GM23338 (cell line): ENCODE measurements at regions not wholly inside any gene's neighbourhood (a gene's known extent, or its start where the extent isn't known, plus 50 kb on each side); places are given as distances from the start of the nearest gene placed in this dataset.

Source experiments
- ATAC-seq: fragments of 200-7000 bp; cut with Tn5 transposase; 3 replicates; pipeline ENCODE4 v1.9.1; 2020
- DNase-seq: peaks from one replicate; pipeline ENCODE4 v3.0.0-alpha.2; 2015; ENCODE audit warnings: low spot score
- H2AFZ ChIP-seq: fragments of 200-600 bp; sonication (generic); 2 replicates; pipeline ENCODE4 v1.8.0; 2016; ENCODE audit warnings: antibody characterized with exemption, mild to moderate bottlenecking, moderate library complexity
- H3F3A ChIP-seq: fragments of 200-600 bp; sonication (generic); replicated peaks from 2 replicates; pipeline ENCODE4 v1.8.0; 2017; ENCODE audit warnings: antibody characterized with exemption, mixed run types, low read depth
- H3K27ac ChIP-seq: fragments of 200-600 bp; sonication (generic); 2 replicates; pipeline ENCODE4 v1.6.1; 2016; ENCODE audit warnings: low read depth
- H3K27me3 ChIP-seq: fragments of 200-600 bp; sonication (generic); 2 replicates; pipeline ENCODE4 v1.8.0; 2016; ENCODE audit warnings: mild to moderate bottlenecking, mixed run types, moderate library complexity; ENCODE audit not compliant: insufficient read depth
- H3K36me3 ChIP-seq: fragments of 200-600 bp; sonication (generic); 2 replicates; pipeline ENCODE4 v1.8.0; 2016; ENCODE audit warnings: mild to moderate bottlenecking; ENCODE audit not compliant: insufficient read depth
- H3K4me1 ChIP-seq: fragments of 200-600 bp; sonication (generic); 2 replicates; pipeline ENCODE4 v1.8.0; 2016; ENCODE audit warnings: mild to moderate bottlenecking, moderate library complexity; ENCODE audit not compliant: insufficient read depth
- H3K4me2 ChIP-seq: fragments of 200-600 bp; sonication (generic); 2 replicates; pipeline ENCODE4 v1.7.1; 2017; ENCODE audit warnings: mixed run types
- H3K4me3 ChIP-seq: fragments of 200-600 bp; sonication (generic); 2 replicates; pipeline ENCODE4 v1.6.1; 2016; ENCODE audit warnings: mixed run types
- H3K79me2 ChIP-seq: fragments of 200-600 bp; sonication (generic); replicated peaks from 2 replicates; pipeline ENCODE4 v1.8.0; 2017; ENCODE audit warnings: mild to moderate bottlenecking; ENCODE audit not compliant: insufficient read depth
- H3K9me2 ChIP-seq: fragments of 200-600 bp; sonication (generic); 2 replicates; pipeline ENCODE4 v1.8.0; 2017; ENCODE audit not compliant: insufficient read depth
- H4K20me1 ChIP-seq: fragments of 200-600 bp; sonication (generic); replicated peaks from 2 replicates; pipeline ENCODE4 v1.8.0; 2017; ENCODE audit warnings: mild to moderate bottlenecking; ENCODE audit not compliant: insufficient read depth
- H3K27ac Mint-ChIP-seq: 2 replicates; pipeline ENCODE4 v1.8.0; 2020; ENCODE audit warnings: inconsistent platforms, mild to moderate bottlenecking, moderate library complexity, mixed read lengths
- H3K27me3 Mint-ChIP-seq: 3 replicates; pipeline ENCODE4 v1.8.0; 2022; ENCODE audit warnings: low read depth, mild to moderate bottlenecking, moderate library complexity, mixed read lengths, inconsistent platforms; ENCODE audit not compliant: insufficient read depth, poor library complexity
- H3K36me3 Mint-ChIP-seq: 3 replicates; pipeline ENCODE4 v1.8.0; 2021; ENCODE audit warnings: low read depth, mild to moderate bottlenecking, inconsistent platforms, moderate library complexity, mixed read lengths
- H3K4me1 Mint-ChIP-seq: 3 replicates; pipeline ENCODE4 v1.8.0; 2020; ENCODE audit warnings: mild to moderate bottlenecking, inconsistent platforms, mixed read lengths
- H3K4me3 Mint-ChIP-seq: 3 replicates; pipeline ENCODE4 v1.8.0; 2021; ENCODE audit warnings: moderate library complexity, mild to moderate bottlenecking, inconsistent platforms, mixed read lengths
- H3K9me3 Mint-ChIP-seq: 3 replicates; pipeline ENCODE4 v1.8.0; 2020; ENCODE audit warnings: moderate library complexity, mild to moderate bottlenecking, inconsistent platforms, mixed read lengths
- CREB1 ChIP-seq: fragments of 250-450 bp; sonication (Bioruptor Pico); IDR thresholded peaks from 2 replicates; pipeline ENCODE4 v1.5.0; 2020; ENCODE audit warnings: low read depth, mild to moderate bottlenecking, moderate library complexity
- CTCF ChIP-seq, 2 experiments: fragments of 200-600 bp in 1 of 2; sonication (generic) in 1 of 2; conservative IDR thresholded peaks; 2 replicates each; pipeline versions ENCODE4 v1.5.1 to v1.6.1; 2016 to 2017; ENCODE audit warnings: antibody characterized with exemption in 2 of 2, low read depth in 2 of 2, mild to moderate bottlenecking in 2 of 2, moderate library complexity in 1 of 2
- ETS1 ChIP-seq: IDR thresholded peaks from 2 replicates; pipeline ENCODE4 v1.6.1; 2016; ENCODE audit warnings: antibody characterized with exemption
- EZH2 ChIP-seq: fragments of 200-600 bp; sonication (generic); IDR thresholded peaks from one replicate; pipeline ENCODE4 v1.8.0; 2017; ENCODE audit warnings: antibody characterized with exemption, mild to moderate bottlenecking, low read depth; ENCODE audit not compliant: unreplicated experiment
- EZH2phosphoT487 ChIP-seq: fragments of 200-600 bp; sonication (generic); IDR thresholded peaks from one replicate; pipeline ENCODE4 v1.8.1; 2018; ENCODE audit warnings: antibody characterized with exemption; ENCODE audit not compliant: unreplicated experiment
- JUNB ChIP-seq: IDR thresholded peaks from one replicate; pipeline ENCODE4 v1.6.1; 2016; ENCODE audit warnings: antibody characterized with exemption; ENCODE audit not compliant: unreplicated experiment
- NANOG ChIP-seq: IDR thresholded peaks from 2 replicates; pipeline ENCODE4 v1.6.1; 2016; ENCODE audit warnings: antibody characterized with exemption, borderline replicate concordance
- POLR2AphosphoS5 ChIP-seq: IDR thresholded peaks from 2 replicates; pipeline ENCODE4 v1.6.1; 2016; ENCODE audit warnings: antibody characterized with exemption, low read depth
- REST ChIP-seq: IDR thresholded peaks from one replicate; pipeline ENCODE4 v1.6.1; 2018; ENCODE audit warnings: antibody characterized with exemption; ENCODE audit not compliant: unreplicated experiment
- STAT1 ChIP-seq: IDR thresholded peaks from one replicate; pipeline ENCODE4 v1.6.1; 2016; ENCODE audit warnings: antibody characterized with exemption; ENCODE audit not compliant: unreplicated experiment
- ZNF114 ChIP-seq: fragments of 250-450 bp; sonication (Bioruptor Pico); IDR thresholded peaks from 2 replicates; pipeline ENCODE4 v1.5.0; 2020; ENCODE audit warnings: mild to moderate bottlenecking, moderate library complexity
- ZNF331 ChIP-seq: fragments of 250-450 bp; sonication (Bioruptor Pico); IDR thresholded peaks from 2 replicates; pipeline ENCODE4 v1.5.0; 2020; ENCODE audit warnings: low read depth, mild to moderate bottlenecking, moderate library complexity
- ZNF462 ChIP-seq: fragments of 250-450 bp; sonication (Bioruptor Pico); IDR thresholded peaks from 2 replicates; pipeline ENCODE4 v1.5.0; 2020; ENCODE audit warnings: mild to moderate bottlenecking, moderate library complexity

- DNase-seq (no peak), ATAC-seq (no peak)
- Histone ChIP-seq H3K27me3 (no peaks in the 10 kb centered on the region), H3K36me3 (no peaks in the 10 kb centered on the region), H3K27ac (no peak overlapping the region), H3K9me2 (no peaks in the 10 kb centered on the region), H3K79me2 (no peaks in the 10 kb centered on the region), H3K4me1 (no peaks in the 10 kb centered on the region), H3K4me3 (no peak overlapping the region), H3K4me2 (no peak overlapping the region), H2AFZ (no peak overlapping the region), H3F3A (no peaks in the 10 kb centered on the region), H4K20me1 (no peaks in the 10 kb centered on the region)
- peaks cover 5% of the 10 kb centered on the region; the same call in 1 of the 3 replicates for H3K36me3 Mint-ChIP-seq
- no peak overlapping the region for H3K27ac Mint-ChIP-seq
- no peak for TF ChIP-seq STAT1
- no peak for TF ChIP-seq ZNF331 (CRISPR knock-in tag)
- no peak for TF ChIP-seq CTCF (conservative IDR thresholded peaks at IDR 0.05; ENCODE audit: low read depth in 2 of 2)
- no peak for TF ChIP-seq CREB1 (CRISPR knock-in tag)
- no peak for TF ChIP-seq POLR2AphosphoS5
- no peak for TF ChIP-seq NANOG
- TF ChIP-seq EZH2phosphoT487: no peak
- TF ChIP-seq REST: no peak
- TF ChIP-seq ZNF462: no peak
- no peak for TF ChIP-seq JUNB
- TF ChIP-seq ETS1: no peak
- TF ChIP-seq EZH2: no peak
- TF ChIP-seq ZNF114 (CRISPR knock-in tag): no peak
- H3K27me3 Mint-ChIP-seq: no peaks in the 10 kb centered on the region
- H3K4me3 Mint-ChIP-seq: no peak overlapping the region
- peaks cover 15% of the 10 kb centered on the region for H3K9me3 Mint-ChIP-seq
- no peaks in the 10 kb centered on the region for H3K4me1 Mint-ChIP-seq
Measured at GRCh38 chr9:82531795-82532194, 531.1 kb downstream of the RASEF start.
